ENCODE measurements at regions not wholly inside any gene's neighbourhood (a gene's known extent, or its start where the extent isn't known, plus 50 kb on each side); places are given as distances from the start of the nearest gene placed in this dataset.
A peak's percentile ranks its signal among the peaks of the same experiment; 100 is the strongest.

DNA sequence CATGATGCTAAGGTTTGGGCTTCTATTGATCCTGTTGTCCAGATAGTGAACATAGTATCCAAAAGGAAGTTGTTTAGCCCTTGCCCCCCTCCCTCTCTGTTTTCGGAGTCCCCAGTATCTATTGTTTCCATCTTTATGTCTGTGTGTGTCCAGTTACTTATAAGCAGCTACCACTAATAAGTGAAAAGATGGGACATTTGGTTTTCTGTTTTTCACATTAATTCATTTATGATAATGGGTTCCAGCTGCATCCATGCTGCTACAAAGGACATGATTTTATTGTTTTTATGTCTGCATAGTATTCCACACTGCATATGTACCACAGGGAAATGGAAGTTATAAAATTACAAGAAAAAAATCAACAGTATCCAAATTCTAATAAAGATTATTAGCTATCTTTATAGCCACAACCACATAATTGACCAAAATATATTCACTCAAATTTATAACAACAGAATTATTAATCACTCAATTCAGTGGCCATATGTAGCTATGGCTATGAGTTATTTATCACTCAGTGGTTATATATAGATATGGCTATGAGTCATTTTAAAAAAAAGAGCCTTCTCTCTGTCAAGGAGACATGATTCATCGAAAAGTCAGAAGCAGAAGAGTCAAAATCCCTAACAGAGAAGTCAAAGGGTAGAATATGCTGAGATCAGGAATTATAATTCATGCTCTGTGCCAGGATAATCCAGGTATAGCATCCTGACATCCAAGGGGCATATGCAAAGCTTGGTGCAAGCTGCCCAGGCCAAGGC is 367.5 kb downstream of the DEPDC1B start:
- DNase-seq: no peak

DNA sequence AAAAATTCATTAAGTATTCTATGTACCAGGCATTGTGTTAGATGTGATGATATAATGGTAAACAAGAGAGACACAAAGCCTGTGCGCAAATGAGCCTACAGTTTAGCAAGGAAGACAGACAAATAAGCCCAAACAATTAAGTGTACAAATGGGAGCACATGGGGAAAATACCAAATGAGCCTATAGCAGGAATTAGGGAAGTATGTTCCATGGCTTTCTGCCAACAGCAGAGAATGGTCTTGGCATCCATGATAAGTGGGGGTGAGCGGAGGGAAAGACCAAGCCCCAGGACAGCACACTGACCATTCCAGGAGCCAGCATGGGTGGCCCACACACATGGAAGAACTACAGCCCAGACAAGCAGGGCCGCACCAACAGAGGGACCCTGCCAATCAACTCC is 369.7 kb downstream of the DEPDC1B start:
- no peak for DNase-seq

DNA sequence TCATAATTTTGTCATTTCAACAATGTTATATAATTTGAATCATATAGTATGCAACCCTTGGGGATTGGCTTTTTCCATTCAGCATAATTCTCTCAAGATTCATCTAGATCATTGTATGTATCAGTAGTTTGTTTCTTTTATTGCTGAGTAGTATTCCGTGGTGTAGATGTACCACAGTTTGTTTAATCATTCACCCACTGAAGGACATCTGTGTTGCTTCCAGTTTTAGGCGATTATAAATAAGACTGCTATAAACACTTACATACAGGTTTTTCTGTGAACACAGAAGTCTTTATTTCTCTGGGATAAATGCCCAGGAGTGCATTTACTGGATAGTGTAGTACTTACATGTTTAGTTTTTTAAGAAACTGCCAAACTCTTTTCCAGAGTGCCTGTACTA is 374.1 kb downstream of the DEPDC1B start:
- no peak for DNase-seq

DNA sequence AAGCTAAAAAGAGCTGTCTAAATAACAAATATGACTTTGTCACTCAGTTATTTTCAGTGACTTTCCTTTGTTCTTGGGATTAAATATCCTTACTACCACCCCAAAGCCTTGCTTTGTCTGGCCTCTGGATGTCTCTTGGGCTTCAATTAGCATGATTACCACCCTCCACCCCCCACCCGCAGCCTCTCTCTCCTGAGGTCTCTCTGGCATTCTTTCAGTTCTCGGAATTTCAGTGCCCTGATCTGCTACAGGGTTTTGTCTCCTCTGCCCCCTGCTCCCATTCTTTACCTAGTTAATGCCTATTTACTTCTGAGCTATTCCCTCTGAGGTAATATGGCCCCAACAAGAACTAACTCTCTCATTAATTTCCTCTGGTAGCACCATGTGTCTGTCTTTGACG is 376.4 kb downstream of the DEPDC1B start:
- no peak for DNase-seq

DNA sequence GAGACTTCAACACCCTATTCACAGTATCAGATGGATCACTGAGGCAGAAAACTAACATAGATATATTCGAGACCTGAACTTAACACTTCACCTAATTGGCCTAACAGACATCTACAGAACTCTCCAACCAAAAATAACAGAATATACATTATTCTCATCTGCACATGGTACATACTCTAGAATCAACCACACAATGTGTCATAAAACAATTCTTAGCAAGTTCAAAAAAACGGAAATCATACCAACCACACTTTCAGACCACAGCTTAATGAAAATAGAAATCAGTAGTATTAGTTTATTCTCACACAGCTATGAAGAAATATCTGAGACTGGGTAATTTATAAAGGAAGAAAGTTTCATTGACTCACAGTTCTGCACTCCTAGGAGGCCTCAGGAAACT is 387.9 kb downstream of the DEPDC1B start:
- DNase-seq: no peak

DNA sequence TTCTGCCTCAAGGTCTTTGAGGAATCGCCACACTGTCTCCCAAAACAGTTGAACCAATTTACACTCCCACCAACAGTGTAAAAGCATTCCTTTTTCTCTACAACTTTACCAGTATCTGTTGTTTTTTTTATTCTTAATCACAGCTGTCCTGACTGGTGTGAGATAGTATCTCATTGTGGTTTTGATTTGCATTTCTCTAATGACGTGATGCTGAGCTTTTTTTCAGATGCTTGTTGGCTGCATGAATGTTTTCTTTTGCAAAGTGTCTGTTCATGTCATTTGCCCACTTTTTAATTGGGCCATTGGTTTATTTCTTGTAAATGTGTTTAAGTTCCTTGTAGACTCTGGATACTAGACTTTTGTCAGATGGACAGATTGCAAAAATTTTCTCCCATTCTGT is 400.0 kb downstream of the DEPDC1B start:
- no peak for DNase-seq

DNA sequence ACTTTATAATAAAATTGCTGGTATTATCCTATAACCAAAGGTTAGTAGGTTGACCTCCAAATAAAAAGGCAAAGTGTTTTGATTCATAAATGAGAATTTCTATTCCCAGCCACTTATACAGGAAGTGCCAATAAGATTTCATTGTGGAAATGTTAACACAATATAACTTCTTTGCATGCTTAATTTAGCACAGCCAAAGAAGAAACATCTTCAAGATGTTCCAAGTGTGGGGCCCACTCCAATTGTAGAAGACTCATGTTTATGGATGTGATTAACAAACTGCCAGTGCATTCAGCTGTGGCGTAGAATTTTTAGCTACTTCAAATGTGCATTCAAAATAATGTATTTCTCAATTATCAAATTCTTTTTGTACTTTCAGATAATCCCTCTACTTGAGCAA is 402.3 kb downstream of the DEPDC1B start:
- DNase-seq: no peak

DNA sequence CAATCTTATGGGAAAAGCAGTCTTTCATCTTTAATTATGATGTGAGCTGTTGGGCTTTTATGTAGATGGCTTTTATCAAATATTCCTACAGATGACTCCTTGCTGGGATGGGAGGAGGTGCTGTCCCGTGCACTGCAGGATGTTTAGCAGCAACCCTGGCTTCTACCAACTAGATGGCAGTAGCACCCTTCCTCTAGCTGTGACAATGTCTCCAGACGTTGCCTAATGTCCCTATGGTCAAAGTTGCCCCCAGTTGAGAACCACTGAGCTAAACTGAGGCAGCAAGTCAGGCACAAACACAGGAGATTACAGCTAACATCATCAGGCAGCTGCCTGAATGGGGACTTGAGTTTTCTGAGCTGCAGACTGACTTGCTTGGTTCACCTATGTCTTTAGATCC is 401.9 kb upstream of the PDE4D start:
- DNase-seq: no peak

DNA sequence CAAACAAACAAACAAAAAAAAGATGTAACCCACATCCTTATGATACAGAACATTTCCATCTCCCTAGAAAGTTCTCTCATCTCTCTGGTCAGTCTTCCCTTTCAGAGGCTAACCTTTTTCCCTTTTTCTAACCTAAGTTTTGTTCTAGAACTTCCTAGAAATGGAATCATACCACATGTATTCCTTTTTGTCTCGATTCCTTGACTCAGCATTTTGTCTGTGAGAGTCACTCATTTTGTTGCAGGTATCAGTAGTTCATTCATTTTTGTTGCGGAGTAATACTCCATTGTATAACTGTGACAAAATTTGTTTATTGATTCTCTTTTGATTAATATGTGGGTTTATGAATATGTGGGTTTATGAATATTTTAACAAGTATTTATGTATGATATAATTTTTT is 400.0 kb upstream of the PDE4D start:
- DNase-seq: no peak

DNA sequence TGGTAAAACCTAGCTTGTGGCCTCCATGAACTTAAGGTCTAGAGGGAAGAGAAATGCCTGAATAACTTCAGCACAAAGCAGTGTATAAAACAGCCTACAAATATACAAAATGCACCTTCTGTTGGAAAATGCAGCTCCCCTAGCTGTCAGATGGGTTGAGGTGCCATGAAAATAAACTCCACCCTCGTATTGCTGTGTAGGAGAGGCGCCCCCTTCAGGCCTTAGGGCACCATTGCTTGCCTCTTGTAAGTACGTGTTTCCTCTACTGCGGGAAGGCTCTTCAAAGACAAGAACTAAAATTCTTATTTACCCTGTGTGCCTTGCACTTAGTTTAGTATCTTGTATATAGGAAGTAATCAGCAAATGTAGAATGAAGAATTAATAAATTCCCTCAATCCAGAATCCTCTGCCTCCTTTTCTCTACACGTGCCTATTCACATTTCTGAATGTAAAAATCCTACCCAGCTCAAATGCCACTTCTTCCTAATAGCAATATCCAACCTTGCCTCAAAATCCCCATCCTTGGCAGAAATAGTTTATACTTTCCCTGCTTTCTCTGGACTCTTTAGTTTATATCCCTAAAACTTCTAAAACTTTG is 393.7 kb upstream of the PDE4D start:
- DNase-seq: peak; percentile 24

DNA sequence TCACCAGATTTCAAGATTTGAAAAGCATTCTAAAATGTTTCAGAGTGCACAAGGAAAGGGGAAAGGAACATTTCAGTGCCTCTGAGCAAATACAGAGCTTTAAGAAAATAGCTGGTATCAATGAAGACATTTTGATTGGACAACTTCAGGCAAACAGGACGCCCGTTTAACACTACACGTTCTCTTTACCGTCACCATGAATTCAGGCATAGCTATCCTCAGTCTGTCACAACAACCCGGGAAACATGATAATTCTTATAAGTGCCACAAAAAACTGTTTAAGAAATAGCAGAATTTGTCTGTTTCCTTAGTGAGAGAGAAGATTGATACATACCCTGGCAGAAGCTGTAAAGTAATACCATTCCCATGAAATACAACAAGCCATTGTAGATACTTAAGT is 392.4 kb upstream of the PDE4D start:
- no peak for DNase-seq

DNA sequence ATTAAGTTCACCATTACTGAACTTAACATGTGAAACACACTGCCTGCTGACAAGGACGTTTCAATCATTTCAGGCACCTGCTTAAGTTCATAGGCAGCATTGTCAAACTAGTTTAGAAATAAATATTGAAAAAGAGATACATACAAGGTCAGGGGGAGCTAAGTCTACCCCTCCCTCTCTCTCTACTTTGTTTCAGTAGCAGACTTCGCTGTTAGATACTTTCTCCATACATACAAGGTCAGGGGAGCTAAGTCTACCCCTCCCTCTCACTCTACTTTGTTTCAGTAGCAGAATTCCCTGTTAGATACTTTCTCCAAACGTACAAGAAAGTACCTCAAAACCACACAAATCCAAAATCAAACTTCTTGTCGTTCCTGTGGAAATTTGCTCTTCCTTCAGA is 387.4 kb upstream of the PDE4D start:
- DNase-seq: no peak

DNA sequence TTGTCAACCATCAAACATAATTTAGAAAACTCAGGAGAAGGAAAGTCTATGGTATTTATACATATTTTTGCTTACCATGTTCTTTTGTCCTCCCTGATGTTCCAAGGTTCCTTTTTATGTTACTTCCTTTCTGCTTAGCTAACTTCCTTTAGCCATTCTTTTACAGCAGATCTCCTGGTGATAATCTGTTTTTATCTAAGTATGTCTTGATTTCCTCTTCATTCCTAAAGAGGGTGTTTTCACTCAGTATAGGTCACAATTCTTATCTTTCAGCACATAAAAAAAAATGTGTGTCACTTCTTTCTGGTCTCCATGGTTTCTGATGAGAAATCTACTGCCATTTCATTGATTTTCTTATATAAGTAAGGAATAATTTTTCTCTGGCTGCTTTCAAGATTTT is 384.4 kb upstream of the PDE4D start:
- DNase-seq: no peak

DNA sequence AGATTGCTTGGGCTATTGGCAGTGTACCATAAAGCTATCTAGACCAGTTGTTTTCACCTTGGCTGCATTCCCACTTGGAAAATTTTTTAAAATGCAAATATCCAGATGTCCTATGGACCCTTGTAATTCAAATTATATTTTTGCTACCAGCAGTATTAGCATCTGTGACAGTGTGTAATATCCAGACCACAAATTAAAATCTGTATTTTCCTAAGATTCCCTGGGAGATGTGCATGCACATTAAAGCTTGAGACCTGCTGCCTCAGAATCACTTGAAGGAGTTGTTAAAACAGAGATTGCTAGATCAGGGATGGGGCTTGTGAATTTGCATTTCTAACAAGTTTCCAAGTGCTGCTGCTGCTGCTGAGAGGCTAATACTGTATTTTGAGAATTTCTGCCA is 381.2 kb upstream of the PDE4D start:
- DNase-seq: no peak

DNA sequence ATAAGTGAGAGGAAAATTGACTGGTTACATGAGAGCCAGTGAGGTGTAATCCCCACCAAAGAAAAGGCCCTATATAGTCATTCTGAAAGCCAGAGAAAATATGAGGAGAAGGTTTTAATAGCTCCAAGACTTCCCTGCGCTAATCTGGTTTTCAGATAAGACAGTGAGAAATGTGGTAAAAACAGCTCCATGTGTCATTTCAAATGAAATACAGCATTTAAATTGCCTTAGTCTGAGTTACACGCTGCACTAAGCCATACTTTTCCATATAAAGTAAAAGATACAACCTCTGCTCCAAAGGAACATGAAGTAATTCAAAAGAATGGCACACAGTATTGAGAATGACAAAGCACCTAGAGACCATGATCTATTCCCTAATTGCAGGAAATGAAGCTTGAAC is 378.0 kb upstream of the PDE4D start:
- no peak for DNase-seq

DNA sequence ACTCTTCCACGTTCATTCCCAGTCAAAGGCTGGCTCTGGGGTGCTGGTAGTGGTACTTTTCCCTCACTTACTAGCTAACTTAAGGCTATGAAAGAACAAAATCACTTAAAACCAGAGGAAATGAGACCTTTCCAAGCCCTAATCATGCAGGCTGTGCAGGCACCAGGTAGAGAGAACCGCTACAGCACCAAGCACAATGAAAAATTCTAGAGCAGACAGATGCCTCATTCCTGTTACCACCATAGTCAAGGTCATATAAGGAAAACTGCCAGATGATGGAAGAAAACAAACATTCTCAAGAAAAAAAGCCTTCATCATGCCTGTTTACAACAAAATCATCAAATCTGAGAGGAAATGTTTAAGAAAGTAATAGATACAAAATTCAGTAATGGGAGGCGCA is 374.4 kb upstream of the PDE4D start:
- DNase-seq: no peak

DNA sequence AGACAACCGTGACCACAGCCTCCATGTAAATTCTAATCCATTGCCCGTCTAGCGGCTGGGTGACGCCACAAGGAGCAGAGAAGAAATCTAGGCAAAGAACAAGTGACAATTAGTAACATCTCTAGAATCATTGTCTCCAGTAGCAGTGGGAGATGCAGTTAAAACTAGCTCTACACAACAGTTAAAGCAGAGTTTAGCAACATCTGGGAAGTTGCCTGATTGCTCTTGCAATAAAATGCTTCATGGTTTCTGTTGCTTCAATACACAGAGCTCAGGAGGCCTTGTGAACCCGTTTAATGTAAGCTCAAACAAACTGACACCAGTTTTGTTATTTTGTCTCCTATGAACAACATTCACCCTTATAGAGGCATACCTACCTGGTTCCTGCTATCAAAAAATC is 369.8 kb upstream of the PDE4D start:
- DNase-seq: no peak

DNA sequence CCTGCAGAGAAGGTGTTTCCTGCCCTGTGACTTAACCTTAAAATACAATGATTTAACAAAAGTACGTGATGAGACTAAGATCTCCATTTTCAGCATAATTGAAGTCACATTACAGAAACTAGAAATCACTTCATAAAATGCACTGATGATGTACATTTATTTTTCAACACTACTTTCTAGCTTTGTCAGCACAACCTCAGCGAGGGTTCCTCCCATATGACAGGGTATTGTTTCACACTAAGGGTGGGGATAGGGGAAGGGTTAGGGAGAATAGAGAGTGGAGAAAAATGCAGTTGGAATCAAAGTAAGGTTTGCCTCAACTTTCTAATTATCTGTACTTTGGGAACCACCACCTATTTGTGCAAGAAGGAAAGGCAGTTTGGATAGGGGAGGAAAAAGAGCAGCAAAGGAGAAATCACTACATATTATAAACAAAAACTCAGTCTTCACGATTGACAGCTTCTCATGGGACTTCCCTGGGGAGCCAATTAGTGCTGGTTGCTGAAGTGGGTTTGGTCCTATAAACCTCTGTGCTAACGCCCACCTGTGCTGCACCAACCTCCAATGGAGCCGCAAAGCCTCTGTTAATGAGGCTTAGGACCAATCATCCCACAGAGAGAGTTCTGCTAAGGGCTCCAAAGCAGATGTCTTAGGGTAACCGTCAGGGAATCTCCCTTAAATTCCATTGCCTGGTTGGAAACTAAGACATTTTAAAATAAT is 369.2 kb upstream of the PDE4D start:
- DNase-seq: no peak

DNA sequence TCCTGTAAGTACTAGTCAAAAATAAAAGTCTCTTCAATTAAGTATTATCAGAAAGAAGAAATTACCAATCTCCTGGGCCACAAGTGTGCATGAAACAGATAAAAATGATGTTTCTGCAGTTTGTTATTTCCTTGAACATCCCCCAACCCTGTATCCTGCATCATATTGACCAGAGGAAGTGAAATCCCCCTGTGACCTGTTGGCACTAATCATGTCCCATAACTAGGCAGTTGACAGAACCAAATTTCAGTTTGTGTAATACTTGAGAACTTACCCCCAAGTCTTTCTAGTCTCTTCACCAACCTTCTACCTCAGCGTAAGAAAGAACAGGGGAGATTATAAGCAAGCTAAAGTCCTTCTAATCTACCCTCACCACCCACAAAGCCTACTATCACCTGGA is 368.2 kb upstream of the PDE4D start:
- no peak for DNase-seq

DNA sequence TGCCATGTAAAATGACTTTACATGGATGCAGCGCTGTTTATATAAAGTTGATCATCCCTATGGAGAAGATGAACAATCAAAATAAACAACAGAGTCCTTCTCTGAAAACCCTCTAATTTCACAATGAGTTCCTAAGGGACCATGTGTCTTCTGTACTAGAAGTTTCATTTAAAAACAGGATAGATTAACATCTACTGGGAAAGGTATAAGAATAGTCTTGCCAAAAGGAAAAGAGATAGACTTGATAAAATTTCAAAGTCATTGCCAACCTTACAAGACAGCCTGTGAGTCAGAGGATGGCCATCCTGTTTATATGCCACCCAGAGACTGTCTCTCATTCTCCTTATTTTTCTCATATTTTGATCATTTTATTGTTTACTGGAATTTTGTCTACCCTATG is 367.1 kb upstream of the PDE4D start:
- DNase-seq: no peak

DNA sequence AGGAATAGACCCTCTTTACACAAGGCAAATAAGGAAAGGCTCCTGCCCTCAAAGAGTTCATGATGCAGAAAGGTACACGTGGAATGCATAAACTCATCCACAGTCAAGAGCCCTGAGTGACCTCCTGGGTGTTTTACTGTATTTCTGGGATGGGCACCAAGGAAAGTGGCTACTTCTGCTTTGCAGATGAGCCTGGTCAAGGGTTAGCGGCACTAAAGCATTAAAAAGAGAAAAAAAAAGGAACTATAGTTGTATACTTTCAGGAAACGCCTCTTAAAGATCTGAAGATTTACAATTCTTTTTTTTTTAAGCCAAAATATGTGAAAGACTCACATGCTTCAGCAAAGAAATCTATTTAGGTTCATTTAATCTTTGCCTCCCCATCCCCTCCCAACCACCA is 366.2 kb upstream of the PDE4D start:
- DNase-seq: no peak

DNA sequence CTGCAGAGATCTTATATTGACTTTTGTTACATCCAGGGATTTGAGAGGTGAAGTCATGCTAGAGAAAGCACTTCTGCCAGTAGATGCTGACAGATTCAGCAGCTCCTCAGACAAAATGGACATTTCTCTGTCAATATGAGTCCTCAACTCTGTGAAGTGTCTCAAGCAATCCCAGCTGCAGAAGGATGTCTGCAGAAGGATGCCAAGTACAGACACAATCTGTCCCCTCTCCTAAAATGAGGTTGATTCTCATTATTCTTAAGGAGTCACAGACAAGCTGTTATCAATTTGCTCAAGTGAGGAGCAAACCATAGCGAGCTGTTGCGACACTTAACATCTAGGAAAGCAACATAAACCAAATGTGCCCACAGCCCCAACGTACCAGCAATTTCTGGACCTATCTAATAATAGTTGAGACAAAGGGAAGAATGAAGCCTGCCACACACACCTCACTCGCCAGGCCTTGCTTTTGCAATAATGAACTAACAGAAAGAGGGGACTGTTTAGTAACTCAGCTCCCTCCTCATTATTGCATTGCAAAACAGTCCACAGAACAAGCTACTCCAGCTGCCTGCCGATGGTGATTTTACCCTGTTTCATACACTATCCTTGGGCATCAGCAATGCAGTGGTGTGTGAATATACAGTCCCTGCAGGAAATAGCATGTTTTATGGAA is 364.2 kb upstream of the PDE4D start:
- no peak for DNase-seq

DNA sequence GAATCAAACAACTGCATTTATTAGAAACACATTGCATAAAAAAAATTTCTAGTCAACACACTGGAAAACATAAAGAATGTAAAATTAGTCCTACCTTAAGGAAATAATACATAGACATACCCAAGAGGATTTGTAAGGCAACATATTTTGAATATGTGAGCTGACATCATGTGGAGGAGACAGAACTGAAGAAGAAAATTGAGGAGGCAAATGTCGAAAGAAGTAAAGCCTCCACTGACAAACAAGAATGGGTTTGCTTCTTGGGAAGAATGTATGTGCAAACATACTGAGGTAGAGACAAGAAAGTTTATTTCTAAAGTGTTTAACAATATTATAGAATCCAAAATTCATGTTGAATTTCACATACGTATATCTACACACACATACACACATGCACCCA is 363.0 kb upstream of the PDE4D start:
- DNase-seq: no peak

DNA sequence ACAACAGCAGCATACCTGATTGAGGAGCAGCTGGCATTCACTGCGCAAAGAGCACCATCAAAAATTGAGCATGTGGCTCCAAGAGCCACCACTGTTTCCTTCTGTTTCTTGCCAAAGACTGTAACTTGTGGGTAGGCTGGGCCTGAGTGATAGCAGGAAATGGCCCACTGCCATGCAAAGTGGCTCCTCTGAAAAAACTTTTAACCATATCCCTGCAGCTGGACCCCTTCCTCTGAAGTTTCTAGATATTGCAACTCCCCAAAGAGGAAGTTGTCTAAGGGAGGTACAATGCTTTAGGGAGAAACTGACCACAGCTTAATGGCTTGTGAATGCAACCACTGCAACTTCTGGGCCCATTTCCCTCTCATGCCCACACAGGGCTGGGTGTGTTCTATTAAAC is 355.4 kb upstream of the PDE4D start:
- no peak for DNase-seq
